Large intestine (tissue), 3 donors: ENCODE measurements at regions not wholly inside any gene's neighbourhood (a gene's known extent, or its start where the extent isn't known, plus 50 kb on each side); places are given as distances from the start of the nearest gene placed in this dataset.

Source experiments
- DNase-seq, 2 donors: peaks; one replicate each; pipeline versions ENCODE4 v3.0.0 to v3.0.0-alpha.2; 2013
- H3K27ac ChIP-seq: one replicate; pipeline ENCODE4 v1.5.1; 2013; ENCODE audit warnings: low read length
- H3K27me3 ChIP-seq: 2 replicates; pipeline ENCODE4 v1.6.1; 2013; ENCODE audit warnings: low read length; ENCODE audit not compliant: control insufficient read depth, insufficient read depth
- H3K36me3 ChIP-seq: 2 replicates; pipeline ENCODE4 v1.6.1; 2013; ENCODE audit warnings: low read length; ENCODE audit not compliant: control insufficient read depth, insufficient read depth
- H3K4me1 ChIP-seq: one replicate; pipeline ENCODE4 v1.6.1; 2013; ENCODE audit warnings: low read length; ENCODE audit not compliant: control insufficient read depth, insufficient read depth
- H3K4me3 ChIP-seq: one replicate; pipeline ENCODE4 v1.5.1; 2013; ENCODE audit warnings: low read length
- H3K9me3 ChIP-seq: one replicate; pipeline ENCODE4 v1.6.1; 2013; ENCODE audit warnings: mild to moderate bottlenecking, low read depth, low read length, moderate library complexity; ENCODE audit not compliant: control insufficient read depth
- WGBS: methylation state at CpG from one replicate; pipeline ENCODE4 v1.1.5; 2013; ENCODE audit warnings: low lambda C conversion rate; ENCODE audit not compliant: insufficient coverage; 5-methylcytosine and 5-hydroxymethylcytosine counted together

DNA sequence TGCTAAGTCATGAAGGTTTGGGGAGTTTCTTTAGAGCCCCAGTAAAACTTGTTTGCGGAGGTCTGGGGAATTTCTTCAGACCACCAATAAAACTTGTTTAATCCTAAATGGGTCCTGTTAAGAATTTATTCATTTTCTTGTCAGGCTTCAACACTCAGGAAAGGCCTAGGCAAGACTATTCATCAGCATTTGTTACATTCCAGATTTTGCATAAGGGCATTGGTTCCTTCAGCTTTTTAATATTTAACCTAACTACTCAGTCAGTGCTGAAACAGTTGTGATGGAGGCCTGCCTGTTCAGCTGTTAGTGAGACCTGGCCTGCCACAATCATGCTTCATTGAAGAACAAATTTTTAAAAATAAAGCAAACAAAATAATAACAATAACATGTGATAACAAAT is 954.2 kb upstream of the SEMA6D start:
- no peaks in the 10 kb centered on the region for H3K4me1 ChIP-seq
- H3K9me3 ChIP-seq = no peaks in the 10 kb centered on the region
- WGBS = no CpG with 5 or more reads among the region's 1 CpG
- H3K27ac ChIP-seq = no peak overlapping the region
- no peaks in the 10 kb centered on the region for H3K36me3 ChIP-seq
- DNase-seq = no peak
- no peak overlapping the region for H3K4me3 ChIP-seq
- H3K27me3 ChIP-seq = no peaks in the 10 kb centered on the region

DNA sequence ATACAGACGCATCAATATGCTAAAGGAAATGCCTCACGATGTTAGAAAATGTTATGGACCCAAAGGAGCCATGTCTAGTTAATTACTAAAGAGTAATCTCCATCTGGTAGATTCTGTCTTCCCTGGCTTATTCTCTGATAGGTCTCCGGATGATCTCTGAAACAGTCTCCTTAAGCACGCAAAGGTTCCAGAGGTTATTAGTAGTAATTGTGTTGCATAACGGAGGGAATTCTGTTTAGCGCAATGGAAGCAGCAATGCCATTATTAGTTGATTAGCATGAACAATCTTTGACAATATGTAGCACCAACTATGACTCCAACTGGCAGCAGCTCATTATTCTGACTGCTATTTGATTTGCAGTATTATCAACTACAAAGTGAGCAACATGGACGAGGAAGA is 952.5 kb upstream of the SEMA6D start:
- no peak for DNase-seq
- Histone ChIP-seq H3K4me1 (no peaks in the 10 kb centered on the region), H3K27me3 (no peaks in the 10 kb centered on the region), H3K36me3 (no peaks in the 10 kb centered on the region), H3K9me3 (no peaks in the 10 kb centered on the region), H3K27ac (no peak overlapping the region), H3K4me3 (no peak overlapping the region)
- WGBS = 92% methylated on average over 2 of the region's 7 CpGs

DNA sequence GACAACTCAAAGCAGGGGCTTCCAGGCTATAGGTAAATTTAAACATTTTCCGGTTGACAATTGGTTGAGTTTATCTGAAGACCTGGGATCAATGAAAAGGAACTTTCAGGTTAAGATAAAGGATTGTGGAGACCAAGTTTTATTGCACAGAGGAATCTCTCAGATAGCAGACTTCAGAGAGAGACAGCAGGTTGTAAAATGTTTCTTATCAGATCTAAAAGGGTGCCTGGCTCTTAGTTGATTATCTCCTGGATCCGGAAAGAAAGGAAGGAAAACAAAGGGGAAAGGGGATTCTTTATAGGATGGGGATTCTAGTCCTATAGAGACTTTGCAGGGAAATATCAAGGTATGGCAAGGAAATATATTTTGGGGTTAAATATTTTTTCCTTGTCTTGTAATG is 951.3 kb upstream of the SEMA6D start:
- no peaks in the 10 kb centered on the region for H3K27me3 ChIP-seq
- H3K4me1 ChIP-seq = no peaks in the 10 kb centered on the region
- no peaks in the 10 kb centered on the region for H3K9me3 ChIP-seq
- no peak for DNase-seq
- H3K36me3 ChIP-seq = no peaks in the 10 kb centered on the region
- no peak overlapping the region for H3K4me3 ChIP-seq
- no peak overlapping the region for H3K27ac ChIP-seq
- 0% methylated on average over 1 of the region's 2 CpGs for WGBS

DNA sequence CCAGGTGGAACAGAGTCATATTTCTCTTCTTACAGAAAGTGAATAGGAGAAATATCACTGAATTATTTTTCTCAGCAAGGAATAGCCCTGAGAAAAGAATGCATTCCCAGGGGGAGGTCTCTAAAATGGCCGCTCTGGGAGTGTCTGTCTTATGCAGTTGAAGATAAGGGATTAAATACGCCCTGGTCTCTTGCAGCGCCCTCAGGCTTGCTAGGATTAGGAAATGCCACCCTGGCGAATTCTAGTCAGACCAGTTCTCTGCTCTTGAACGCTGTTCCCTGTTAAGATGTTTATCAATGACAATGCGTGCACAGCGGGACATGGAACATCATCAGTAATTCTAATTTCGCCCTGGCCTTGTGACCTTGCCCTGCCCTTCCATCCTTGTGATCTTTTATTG is 949.0 kb upstream of the SEMA6D start:
- Histone ChIP-seq H3K9me3 (no peaks in the 10 kb centered on the region), H3K4me3 (no peak overlapping the region), H3K27me3 (no peaks in the 10 kb centered on the region), H3K27ac (no peak overlapping the region), H3K36me3 (no peaks in the 10 kb centered on the region), H3K4me1 (no peaks in the 10 kb centered on the region)
- WGBS = no CpG with 5 or more reads among the region's 8 CpGs
- no peak for DNase-seq

DNA sequence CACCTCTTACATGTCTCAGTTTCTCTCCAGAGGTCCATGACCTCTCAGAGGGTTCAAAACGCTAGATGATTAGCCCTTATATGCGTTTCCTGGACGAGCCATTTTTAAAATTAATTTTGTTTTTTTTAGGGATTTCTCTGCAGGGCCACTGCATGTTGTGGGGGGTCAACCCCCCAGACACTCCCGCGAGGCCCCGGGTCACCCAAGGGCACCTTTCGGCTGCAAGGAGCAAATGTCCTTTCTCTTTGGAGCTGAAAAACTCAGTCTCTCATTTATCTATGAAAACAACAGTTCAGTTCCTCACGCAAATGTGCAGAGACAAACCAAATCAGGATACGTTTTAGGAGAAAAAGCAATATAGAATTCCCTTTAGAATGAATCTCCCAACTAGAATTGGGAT is 944.3 kb upstream of the SEMA6D start:
- no peak for DNase-seq
- Histone ChIP-seq H3K9me3 (no peaks in the 10 kb centered on the region), H3K27ac (no peak overlapping the region), H3K27me3 (no peaks in the 10 kb centered on the region), H3K4me1 (no peaks in the 10 kb centered on the region), H3K4me3 (no peak overlapping the region), H3K36me3 (no peaks in the 10 kb centered on the region)
- no CpG with 5 or more reads among the region's 9 CpGs for WGBS

DNA sequence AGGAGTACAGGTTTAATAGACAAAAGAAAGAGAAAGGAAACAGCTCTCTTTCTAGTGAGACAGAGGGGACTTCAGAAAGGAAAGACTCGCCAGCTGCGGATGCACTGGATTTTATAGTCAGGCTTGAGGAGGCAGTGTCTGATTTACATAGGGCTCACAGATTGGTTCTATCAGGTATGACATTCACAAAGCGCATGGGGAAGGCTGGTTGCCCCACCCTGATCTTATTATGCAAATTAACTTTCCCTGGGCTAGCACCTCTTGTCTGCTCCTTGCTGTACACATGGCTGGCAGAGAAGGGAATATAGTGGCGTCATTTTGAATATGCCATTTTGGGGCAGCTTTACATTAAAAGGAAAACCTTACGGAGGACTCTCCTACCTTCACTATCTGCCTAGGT is 938.4 kb upstream of the SEMA6D start:
- WGBS = 100% methylated on average over 2 of the region's 5 CpGs
- Histone ChIP-seq H3K36me3 (no peaks in the 10 kb centered on the region), H3K27ac (no peak overlapping the region), H3K27me3 (no peaks in the 10 kb centered on the region), H3K4me3 (no peak overlapping the region), H3K4me1 (no peaks in the 10 kb centered on the region), H3K9me3 (no peaks in the 10 kb centered on the region)
- DNase-seq = no peak

DNA sequence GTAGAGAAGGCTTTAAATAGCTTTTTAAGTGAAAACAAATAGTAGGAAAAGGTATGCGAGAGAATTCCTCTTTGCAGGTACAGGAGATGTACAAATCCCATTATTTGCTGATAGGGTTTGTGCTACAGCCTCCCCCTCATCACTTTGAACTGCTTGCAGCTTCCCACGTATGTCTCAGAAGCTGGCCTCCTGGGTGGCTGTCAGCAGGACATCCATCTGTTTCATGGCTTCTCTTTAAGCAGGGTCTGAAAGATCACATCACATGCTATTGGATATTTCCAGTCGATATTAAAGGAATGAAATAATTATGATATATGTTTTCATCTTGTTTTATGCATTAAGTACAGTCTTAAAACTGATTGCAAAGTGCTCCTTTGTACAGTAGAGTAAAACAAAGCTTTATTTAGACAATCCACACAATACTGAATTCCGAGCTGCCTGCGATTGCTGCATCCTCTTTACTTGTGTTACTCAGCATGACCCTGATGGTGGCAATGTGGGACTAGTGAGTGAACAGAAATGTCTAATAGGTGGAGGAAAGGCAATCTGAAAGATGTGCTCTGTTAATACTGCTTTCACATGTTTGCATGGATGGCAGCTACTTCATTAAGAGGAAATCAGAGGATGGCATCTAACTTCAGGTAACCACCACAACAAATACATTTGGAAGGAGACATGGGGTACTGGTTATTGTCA is 930.6 kb upstream of the SEMA6D start:
- no peak for DNase-seq
- WGBS = 58% methylated on average over 3 of the region's 5 CpGs

DNA sequence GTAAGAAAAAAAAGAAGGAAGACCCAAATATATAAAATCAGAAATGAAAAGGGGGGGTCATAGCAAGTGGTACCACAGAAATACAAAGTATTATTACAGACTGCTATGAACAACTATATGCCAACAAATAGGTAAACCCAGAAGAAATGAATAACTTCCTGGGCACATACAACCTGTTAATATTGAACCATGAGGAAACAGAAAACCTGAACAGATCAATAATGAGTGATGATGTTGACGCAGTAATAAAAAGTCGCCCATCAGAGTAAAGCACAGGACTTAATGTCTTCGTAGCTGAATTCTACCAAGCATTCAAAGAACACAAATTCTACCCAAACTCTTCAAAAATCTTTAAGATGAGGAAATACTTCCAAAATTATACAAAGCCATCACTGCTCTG is 921.6 kb upstream of the SEMA6D start:
- DNase-seq = no peak
- H3K27ac ChIP-seq = no peak overlapping the region
- WGBS = no CpG with 5 or more reads among the region's 3 CpGs

More for the DNA sequence above, 930.6 kb upstream of the SEMA6D start:
- Histone ChIP-seq H3K27ac (no peak overlapping the region), H3K9me3 (no peaks in the 10 kb centered on the region), H3K4me3 (no peak overlapping the region), H3K4me1 (no peaks in the 10 kb centered on the region), H3K36me3 (no peaks in the 10 kb centered on the region), H3K27me3 (no peaks in the 10 kb centered on the region)

DNA sequence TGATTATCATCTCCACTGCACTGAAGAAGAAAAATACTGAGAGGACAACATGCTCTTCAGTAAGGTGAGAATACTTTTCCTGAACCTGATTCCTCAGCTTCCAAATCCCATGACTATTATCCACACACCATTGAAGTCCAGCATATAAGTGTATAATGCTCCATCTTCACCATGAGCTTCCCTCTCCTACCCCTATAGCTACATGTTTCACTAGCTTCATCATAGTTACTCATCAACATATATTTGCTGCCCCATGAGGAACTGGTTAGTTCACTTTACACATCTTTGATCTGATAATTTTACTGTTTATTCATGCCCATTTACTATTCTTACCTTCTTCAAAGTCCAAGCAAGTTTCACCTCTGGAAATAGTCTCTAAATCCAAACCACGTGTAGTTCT is 908.5 kb upstream of the SEMA6D start:
- Histone ChIP-seq H3K27me3 (no peaks in the 10 kb centered on the region), H3K4me1 (no peaks in the 10 kb centered on the region), H3K9me3 (no peaks in the 10 kb centered on the region), H3K27ac (no peak overlapping the region), H3K36me3 (no peaks in the 10 kb centered on the region), H3K4me3 (no peak overlapping the region)
- DNase-seq = no peak
- no CpG with 5 or more reads among the region's 1 CpG for WGBS

More for the DNA sequence above, 921.6 kb upstream of the SEMA6D start:
- no peak overlapping the region for H3K4me3 ChIP-seq
- H3K9me3 ChIP-seq = no peaks in the 10 kb centered on the region
- no peaks in the 10 kb centered on the region for H3K4me1 ChIP-seq
- H3K27me3 ChIP-seq = no peaks in the 10 kb centered on the region
- H3K36me3 ChIP-seq = no peaks in the 10 kb centered on the region

DNA sequence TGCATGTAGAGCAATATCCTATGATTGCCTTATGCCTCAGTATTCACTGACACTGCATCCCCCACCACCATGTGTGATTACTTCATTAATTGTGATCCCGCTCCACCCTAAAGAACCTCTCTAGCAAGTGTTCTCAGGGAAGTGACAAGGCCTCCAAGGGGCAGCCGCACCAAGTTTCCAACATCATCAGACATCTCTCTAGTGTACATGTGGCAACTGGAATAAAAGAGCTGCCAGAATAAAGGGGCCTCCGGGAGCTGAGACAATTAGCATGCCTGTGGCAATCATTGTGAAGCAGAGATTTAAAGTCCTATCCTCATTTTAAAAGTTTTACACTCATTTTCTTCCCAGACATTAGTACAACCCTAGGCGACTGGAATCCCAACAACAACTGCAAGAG is 902.1 kb upstream of the SEMA6D start:
- H3K9me3 ChIP-seq = no peaks in the 10 kb centered on the region
- no peaks in the 10 kb centered on the region for H3K4me1 ChIP-seq
- DNase-seq = no peak
- no peaks in the 10 kb centered on the region for H3K36me3 ChIP-seq
- H3K4me3 ChIP-seq = no peak overlapping the region
- H3K27ac ChIP-seq = no peak overlapping the region
- WGBS = no CpG with 5 or more reads among the region's 4 CpGs
- no peaks in the 10 kb centered on the region for H3K27me3 ChIP-seq

DNA sequence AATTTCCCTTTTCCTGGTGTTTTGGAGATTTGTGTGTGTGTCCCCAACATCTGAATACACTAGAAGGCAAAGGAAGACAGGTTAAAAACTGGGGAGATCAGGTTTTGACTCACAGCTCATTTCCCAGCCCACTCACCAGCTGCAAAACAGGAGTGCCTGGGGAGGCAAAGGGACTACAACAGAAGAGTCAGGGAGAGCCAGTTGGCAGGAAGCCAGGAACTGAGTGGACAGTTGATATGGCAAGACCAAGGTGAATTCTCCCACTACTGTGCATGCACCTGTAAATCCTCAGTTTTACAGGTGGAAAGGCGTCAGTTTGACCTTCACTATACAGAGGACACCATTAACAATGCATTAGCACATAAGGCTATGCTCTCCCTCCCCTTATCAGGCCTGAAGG is 901.5 kb upstream of the SEMA6D start:
- Histone ChIP-seq H3K4me3 (no peak overlapping the region), H3K4me1 (no peaks in the 10 kb centered on the region), H3K27ac (no peak overlapping the region), H3K27me3 (no peaks in the 10 kb centered on the region), H3K9me3 (no peaks in the 10 kb centered on the region), H3K36me3 (no peaks in the 10 kb centered on the region)
- no peak for DNase-seq
- no CpG with 5 or more reads among the region's 1 CpG for WGBS
